Lower leg skin (tissue), 3 donors: ENCODE measurements at regions not wholly inside any gene's neighbourhood (a gene's known extent, or its start where the extent isn't known, plus 50 kb on each side); places are given as distances from the start of the nearest gene placed in this dataset.

ENCODE experiments used
- POLR2A ChIP-seq, 2 donors: fragments of 450-650 bp; IDR thresholded peaks; one replicate each; pipeline ENCODE4 v1.6.1; 2016 to 2017; ENCODE audit warnings: antibody characterized with exemption in 2 of 2, mild to moderate bottlenecking in 1 of 2, moderate library complexity in 1 of 2
- TF ChIP-seq, protein P1 (sequence below), 3 donors: fragments of 450-650 bp; IDR thresholded peaks; one replicate each; pipeline ENCODE4 v1.5.1; 2016; ENCODE audit warnings: antibody characterized with exemption in 3 of 3, mild to moderate bottlenecking in 3 of 3, moderate library complexity in 2 of 3

- TF ChIP-seq, protein P1, sequence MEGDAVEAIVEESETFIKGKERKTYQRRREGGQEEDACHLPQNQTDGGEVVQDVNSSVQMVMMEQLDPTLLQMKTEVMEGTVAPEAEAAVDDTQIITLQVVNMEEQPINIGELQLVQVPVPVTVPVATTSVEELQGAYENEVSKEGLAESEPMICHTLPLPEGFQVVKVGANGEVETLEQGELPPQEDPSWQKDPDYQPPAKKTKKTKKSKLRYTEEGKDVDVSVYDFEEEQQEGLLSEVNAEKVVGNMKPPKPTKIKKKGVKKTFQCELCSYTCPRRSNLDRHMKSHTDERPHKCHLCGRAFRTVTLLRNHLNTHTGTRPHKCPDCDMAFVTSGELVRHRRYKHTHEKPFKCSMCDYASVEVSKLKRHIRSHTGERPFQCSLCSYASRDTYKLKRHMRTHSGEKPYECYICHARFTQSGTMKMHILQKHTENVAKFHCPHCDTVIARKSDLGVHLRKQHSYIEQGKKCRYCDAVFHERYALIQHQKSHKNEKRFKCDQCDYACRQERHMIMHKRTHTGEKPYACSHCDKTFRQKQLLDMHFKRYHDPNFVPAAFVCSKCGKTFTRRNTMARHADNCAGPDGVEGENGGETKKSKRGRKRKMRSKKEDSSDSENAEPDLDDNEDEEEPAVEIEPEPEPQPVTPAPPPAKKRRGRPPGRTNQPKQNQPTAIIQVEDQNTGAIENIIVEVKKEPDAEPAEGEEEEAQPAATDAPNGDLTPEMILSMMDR (IDR thresholded peaks at IDR 0.05) = no peak
- TF ChIP-seq POLR2A (IDR thresholded peaks at IDR 0.05) = no peak
These were observed 927.2 kb upstream of the AUTS2 start for GRCh38 chr7:68671046-68671445.
